GOT3 (cell line): ENCODE measurements at regions not wholly inside any gene's neighbourhood (a gene's known extent, or its start where the extent isn't known, plus 50 kb on each side); places are given as distances from the start of the nearest gene placed in this dataset.
"Not testable (repeated sequence)": the region's sequence is repeated elsewhere in the genome, so short reads cannot be mapped to it uniquely, and the experiment has no call there.

Experiments used
- DNase-seq: peaks from one replicate; lab custom pipeline; 2025; ENCODE audit warnings: mixed read lengths; lab: John Stamatoyannopoulos, UW

DNA sequence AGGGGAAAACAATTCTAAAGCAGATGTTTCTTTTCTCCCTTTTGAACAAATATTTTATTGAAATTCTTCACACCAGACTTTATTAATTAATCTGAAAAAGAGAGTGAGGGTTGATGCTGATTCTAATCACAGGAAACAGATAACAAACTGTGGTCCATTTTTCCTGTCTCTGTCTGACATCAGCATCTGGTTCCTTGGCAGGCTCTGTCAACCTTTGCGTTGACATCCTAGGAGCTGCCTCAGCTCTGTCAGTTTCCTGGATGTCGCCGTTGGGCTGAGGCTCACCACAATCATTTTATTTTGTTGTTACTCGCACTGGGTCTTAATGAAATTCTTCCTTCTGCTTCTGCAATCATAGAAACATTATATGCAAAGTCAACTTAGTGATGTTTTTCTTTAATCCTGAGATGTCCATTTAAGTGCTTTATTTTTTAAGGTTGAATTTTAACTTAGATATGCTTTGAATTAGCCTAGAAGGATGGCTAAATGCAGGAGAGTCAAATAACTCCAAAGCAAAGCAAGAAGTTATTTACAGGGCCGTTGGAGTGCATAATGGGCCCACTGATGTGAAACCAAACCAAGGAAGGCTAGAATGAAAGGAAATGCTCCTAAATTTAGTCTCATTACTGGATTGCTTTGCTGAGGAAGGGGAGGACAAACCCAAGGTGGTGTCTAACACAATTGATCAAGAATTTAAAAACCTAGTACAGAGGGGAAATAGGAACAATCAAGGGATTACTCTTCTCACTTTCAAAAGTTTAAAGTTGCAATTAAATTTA lies 542.4 kb downstream of the FLRT2 start:
- no peak for DNase-seq

DNA sequence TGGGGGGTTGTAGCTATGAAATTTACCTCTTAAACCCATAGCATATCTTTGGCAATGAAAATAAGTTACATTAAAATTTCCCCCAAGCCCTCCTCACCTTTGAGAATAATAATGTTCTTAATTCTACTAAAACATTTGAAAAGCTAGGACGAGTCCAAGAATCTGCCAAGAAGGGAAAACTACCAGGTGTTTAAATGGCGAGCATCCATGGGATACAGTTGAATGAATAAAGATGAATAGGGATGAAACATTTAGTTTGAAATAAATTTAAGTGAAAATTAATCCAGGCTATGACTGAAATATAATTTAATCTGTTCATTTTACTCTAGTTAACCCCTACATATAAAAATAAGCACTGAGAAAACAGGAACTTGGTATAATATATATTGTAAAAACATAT lies 536.7 kb downstream of the FLRT2 start:
- no peak for DNase-seq

DNA sequence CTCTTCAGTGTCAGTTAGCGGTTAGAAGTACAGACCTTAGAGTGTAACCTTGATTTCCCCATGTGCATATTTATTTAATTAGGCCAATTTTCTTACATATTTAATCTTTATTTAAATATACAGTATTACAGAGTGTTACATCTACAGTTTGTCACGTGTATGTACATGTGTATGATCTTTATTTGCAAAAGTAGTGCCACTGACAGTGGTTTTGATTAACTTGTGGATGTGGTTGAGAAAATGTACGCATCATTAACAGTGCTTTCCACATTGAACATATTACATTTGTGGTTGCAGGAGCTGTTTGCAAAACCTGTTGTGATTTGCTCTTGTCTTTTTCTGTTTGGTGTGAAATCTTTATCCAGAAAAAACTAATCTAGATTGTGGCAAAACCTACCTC lies 535.5 kb downstream of the FLRT2 start:
- no peak for DNase-seq

DNA sequence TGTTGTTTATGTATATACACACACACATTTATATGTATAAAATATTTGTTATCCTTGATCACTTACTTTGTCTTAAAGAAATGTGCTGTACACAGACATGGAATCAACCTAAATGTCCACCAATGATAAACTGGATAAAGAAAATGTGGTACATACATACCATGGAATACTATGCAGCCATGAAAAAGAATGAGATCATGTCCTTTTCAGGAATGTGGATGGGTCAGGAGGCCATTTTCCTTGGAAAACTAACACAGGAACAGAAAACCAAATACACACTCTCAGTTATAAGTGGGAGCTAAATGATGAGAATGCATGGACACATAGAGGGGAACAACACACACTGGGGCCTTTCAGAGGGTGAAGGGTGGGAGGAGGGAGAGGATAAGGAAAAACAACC lies 534.7 kb downstream of the FLRT2 start:
- not testable (repeated sequence) for DNase-seq

DNA sequence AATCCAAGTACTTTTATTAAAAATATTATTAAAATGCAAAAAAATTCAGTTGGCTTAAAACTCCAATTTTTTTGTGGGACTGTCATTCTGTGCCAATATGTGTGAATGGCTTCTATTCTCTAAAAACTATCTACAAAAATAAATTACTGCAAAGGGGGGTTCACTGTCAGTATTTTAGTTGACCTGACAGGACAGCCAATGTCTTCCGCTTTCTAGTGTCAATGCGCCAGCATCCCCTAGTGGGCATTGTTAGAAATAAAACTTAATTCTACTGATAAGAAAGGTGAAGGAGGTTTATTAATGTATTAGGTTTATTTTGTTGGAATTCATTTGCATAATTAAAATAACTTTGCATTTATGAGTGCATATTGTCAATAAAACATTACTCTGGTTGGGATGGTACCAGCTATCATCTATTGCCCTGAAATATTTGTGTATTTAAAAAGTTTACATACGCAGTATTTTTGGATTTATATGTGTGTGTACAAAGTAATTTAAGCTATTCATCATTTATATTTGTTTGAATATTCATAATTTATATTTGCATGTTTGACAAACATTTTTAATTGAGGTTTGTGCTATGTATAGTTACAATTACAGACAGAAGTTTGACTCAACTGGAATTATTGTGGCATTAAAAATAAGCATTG lies 527.2 kb downstream of the FLRT2 start:
- DNase-seq: no peak

DNA sequence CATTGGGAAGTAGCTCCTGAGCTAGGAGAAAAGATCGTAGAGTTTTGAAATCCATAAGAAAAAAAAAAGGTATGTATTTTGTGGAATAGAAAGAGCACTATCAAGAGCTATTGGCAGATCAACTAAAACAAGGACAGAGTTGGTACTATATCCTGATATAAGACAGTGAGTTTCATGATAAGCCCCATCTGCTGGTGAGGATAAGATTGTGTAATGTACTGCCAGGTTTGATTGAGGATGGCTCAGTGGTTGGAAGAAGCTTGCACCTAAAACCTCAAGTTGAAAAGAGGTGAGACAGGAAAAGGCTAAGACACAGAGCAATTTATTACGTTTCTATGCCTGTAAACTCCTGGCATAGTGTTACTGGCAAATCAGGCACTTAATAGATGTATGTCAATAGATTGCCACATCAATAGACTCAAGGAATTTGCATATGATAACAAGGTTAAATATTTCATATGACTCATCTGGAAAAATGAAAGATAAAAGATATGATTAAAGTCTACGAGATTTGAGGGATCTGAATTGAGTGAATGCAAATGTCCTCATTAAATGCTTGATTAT lies 525.6 kb downstream of the FLRT2 start:
- no peak for DNase-seq

DNA sequence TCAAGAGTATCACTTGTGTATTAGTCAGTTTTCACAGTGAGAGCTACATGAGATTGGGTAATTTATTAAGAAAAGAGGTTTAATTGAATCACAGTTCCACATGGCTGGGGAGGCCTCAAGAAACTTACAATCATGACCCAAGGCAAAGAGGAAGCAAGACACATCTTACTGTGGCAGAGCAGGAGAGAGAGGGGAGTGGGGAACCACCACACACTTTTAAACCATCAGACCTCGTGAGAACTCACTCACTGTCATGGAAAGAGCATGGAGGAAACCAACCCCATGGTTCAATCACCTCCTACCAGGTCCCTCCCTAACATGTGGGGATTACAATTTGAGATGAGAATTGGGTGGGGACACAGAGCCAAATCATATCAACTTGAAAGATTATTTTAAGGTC lies 522.9 kb downstream of the FLRT2 start:
- no peak for DNase-seq

DNA sequence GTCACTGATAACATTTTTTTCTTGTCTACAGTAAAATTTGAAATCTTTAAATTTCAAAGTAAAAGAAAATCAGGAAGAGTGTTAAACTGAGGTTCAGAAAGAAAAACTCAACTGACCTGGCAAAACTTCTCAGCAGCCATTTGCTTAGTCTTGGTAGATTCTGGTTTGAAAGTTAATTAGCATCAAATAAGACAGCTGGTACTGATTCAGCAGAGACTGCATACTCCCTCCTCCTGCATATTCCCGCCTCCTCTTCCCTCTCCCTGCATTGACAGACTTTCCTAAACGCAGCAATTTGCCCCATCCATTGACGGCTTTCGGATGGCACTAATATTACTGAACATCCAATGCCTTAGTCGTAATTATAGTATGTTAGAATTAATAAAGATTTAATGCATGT lies 520.8 kb downstream of the FLRT2 start:
- DNase-seq: no peak

DNA sequence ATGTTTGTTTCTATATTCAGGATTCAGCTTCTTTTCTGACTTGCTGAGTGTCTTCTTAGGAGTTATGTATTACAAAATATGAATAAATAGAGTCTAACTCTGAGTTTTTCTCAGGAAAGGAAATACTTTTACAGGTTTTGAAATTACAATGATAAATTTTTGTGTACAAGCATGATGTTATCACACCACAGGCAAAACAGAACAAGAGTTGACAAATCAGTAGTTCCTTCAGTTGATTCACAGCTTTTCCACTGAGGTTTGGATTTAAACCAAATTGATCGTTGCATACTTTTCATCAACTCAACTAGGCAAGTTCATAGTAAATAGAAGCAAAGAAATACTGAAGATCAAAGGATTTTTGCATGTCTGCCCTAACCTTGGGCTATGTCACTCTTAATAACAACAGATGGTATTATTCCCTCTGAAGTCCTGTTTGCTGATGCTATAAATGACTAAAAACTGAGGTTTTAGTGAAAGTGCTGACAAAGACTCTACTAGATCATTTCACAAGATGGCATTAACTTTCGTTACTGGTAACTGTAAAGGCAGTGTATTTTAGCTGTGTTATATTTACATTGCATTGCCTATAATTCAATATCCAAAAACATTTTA lies 520.2 kb downstream of the FLRT2 start:
- no peak for DNase-seq

DNA sequence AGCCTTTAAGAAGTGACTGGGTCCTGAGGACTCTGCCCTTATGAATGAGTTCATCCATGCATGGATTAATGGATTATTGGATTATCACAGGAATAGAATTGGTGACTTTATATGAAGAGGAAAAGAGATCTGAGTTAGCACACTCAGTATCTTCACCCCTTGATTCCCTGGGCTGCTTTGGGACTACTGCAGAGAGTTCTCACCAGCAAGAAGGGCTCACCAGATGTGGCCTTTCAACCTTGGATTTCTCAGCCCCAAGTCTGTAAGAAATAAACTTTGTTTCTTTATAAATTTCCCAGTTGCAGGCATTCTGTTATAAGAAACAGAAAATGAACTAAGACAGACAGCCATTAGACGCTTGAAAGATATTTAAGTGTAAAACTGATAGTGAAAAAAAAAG lies 509.2 kb downstream of the FLRT2 start:
- DNase-seq: no peak

DNA sequence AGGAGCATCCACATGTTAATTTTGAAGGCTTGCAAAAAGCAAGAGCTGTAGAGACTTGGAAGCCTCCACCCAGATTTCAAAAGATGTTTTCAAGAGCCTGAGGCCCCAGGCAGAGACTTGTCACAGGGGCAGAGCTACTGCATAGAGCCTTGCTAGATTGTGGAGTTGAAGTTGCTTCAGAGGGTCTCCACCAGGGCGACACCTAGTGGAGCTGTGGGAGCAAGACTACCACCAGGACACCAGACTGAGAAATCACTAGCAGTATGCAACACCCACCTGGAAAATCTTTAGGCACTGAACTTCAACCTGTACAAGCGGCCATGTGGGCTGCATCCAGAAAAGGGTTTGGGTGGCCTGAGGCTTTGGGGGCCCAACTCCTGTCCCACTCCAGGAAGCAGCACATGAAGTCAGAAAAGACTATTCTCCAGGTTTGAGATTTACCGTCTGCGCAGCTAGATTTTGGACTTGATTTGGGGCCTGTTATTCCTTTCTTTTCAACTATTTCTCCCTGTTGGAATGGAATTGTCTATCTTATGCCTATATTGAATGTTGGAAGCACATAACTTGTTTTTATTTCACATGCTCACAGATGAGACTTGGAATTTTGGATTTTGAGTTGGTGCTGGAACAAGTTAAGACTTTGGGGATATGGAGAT lies 508.6 kb downstream of the FLRT2 start:
- no peak for DNase-seq

DNA sequence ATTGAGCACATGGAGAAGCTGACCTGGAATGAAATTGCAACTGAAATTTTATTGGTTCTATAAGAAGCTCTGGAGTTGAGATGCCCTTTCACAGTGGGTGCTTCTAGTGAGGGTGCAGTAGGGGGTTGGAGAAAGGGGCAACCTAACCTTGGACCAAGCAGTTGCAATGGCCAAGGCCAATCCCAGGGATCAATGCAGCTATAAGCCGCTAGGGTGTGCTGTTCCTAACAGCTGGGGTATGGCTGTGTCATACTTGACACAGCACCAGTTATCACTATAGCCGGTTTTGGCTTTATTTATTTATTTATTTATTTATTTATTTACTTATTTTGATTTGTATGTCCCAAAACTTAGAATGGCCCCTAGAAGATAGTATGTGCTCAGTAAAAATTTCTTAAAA lies 505.9 kb downstream of the FLRT2 start:
- DNase-seq: no peak

DNA sequence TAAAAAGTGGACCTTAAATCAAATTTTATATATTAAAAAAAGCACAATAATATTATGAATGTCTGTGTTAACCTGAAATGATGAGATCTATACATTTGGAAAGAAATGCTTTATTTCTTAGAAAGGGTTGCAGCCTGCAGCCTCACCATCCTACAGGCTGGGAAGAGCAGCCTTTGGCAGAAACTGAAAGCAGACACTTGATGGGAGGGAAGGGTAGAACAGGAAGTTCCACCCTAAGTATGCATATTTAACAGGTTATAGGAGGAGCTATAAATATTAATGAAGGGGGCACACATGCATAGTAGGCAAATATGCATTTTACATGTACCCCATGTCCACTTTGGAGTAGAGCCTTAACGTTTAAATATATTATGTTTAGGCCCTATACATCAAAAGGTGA lies 498.0 kb downstream of the FLRT2 start:
- DNase-seq: no peak

DNA sequence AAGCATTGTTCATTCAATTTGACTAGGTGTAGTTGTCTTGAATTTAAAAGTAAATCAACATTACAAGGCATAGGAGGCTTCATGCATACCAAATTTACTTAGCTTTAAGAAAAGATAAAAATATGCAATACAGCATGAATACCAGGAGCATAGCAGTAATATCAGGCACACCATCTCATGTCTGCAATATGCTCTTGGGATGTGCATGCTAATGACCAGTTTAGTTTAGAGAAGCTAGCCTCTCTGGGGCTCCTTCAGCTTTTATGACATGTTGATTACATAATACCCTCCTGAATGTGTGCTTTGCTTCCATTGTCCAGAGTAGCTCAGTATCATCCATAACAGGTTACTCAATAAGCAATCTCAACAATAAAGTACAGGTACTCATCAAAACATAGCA lies 497.2 kb downstream of the FLRT2 start:
- no peak for DNase-seq

DNA sequence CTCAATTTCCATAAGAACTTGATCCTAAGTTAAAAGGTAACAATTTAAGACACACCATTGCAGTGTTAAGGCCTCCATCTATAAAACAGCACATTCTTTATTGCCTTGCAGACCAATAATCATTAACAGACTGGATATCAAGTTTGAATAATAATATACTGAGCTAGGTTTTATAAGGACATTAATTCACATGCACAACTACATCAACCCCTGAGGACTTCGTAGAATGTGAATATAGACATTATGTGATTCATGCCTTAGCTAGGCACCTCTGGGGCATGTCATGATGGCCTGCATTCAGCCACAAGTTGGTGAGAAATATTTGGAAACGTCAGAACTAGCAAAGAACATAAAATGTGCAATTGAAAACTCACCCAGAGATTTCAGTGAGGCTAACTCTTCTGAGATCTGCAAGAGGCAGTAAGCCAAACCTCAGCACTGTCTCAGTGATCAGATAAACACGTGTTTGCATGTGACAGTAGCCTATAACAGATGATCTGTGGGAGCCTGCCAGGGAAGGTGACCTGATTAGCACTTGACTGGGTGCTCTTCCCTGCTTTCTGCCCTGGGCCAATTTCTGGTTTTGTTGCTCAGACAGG lies 492.2 kb downstream of the FLRT2 start:
- DNase-seq: no peak

DNA sequence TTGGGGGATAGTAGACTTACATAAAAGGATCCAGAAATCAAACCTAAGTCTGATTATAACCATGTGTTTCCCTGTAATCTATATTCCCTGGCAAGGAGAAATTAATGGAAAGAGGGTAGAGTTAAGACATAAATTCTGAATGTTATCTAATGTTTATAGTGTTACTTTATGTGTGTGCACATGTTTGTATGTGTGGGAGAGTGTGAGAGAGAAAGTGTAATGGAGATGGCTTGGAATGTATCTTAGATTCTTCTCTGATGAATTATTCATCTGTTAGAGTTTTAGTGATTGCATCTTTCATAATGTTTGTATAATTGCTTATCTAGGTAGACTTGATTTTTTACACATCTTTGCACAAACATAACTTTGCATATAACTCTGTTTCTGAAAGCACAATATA lies 490.9 kb downstream of the FLRT2 start:
- no peak for DNase-seq

DNA sequence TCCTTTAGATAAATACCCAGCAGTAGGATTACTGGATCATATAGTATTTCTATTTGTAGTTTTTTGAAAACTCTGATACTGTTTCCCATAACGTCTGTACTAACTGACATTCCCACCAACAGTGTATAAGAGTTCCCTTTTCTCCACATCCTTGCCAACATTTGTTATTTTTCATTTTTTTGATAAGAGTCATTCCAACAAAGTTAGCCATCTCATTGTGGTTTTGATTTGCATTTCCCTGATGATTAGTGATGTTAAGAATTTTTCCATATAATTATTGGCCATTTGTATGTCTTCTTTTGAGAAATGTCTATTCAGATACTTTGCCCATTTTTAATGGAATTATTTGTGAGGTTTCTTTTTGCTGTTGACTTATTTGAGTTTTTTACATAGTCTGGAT lies 486.0 kb downstream of the FLRT2 start:
- no peak for DNase-seq

DNA sequence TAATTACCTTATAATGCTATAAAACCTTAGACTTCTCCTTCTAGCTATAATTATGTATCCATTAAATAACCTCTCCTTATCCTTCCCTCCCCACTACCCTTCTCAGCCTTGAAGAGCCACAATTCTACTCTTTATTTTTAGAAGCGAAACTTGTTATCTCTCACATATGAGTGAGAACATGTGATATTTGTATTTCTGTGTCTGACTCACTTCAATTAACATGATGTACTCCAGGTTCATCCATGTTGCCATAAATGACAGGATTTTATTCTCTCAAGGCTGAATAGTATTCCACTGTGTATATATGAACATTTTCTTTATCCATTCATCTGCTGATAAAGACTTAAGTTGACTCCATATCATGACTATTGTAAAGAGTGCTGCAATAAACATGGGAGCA lies 485.6 kb downstream of the FLRT2 start:
- no peak for DNase-seq

DNA sequence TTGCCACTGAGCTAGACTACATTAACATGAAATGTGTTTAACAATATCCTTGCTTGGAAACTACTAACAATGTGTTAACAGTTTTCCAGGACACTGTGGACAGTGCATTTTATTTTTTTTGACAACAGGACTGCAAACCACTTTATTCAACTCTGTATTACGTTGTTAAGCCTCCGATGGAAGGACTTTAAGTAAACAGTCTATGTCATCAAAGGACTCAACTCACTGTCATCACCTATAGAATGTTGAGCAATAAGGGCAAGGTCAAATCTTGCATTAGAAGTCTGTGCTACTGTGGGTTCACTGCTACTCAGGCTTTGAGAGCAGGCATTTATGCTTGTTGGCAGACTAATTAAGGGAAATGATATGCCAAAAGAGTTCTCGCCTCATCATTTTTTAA lies 483.7 kb downstream of the FLRT2 start:
- no peak for DNase-seq

DNA sequence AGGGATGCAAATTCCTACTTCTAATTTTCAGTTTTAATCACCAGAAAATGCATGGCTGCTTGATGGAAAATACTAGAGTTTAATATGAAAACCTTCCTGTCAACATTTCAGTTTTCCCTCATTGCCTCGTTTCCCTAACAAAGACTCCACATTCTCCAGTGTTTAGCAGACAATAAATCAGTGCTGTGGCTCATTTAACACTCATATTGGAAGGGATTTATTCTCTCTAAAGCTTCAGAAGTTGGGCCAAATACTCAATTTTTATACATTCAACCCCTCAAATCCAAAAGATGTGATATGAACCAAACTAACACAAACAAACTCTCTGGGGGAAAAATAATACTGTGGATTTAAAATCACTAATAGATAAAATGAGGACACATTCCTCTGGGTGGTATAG lies 482.5 kb downstream of the FLRT2 start:
- no peak for DNase-seq

DNA sequence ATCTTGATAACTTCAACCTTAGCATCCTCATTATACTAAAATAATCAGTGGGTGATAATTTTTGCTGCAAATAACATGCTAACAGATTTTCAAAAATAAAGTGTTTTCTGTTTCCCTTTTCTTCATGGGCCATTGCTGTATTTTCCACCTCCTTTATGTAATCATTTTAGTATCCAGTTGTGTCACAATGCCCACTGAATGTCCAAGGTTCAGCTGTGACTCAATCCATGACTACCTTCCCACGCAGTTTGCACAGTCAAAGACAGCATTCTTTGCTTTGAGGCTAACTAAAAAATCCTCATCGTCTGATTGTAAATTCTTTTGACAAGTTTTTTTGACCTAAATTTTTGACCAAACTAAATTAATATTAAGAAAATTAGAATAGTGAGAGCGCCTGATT lies 474.1 kb downstream of the FLRT2 start:
- DNase-seq: no peak

DNA sequence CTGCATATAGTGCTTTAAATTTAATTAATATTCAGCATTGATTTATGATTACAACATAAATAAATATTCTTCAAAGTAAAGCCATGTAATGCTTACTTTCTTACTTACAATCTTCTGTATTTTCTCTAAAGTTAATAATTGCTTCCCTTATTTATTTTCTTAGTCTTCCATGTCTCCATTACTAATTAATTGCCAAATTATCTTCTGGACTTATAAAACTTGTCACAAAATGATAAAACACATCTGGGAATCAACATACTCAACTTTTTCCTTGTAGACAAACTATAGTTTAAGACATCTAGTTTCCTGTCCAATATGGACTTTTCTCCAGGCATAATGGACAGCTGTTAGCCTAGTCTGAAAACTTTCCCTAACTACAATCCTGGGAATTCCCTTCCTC lies 466.6 kb downstream of the FLRT2 start:
- DNase-seq: no peak
